ENCODE measurements at regions not wholly inside any gene's neighbourhood (a gene's known extent, or its start where the extent isn't known, plus 50 kb on each side); places are given as distances from the start of the nearest gene placed in this dataset.

DNA sequence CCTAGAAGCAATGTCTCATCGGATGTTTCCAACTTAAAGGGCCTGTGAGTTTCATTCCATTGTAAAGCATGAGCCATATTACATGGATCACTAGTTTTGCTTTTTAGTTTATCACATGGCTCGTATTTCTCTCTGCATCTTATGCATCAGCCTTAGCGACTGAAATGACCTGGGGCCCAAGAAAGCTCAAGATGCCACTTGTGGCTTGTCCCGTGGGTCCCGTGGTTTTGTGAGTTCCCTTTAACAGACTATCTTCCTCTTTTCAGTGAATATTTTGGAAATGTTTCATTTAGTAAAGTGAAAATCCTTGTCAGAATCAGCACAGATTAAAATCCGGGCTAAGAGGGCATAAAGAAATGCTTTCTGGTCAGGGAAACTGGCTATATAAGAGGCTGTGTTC, 86.2 kb upstream of the PPM1H start:
- no peak overlapping the region for H3K4me3 ChIP-seq (ENCODE audit: control extremely low read depth in 1 of 5, extremely low read depth in 1 of 5, insufficient read depth in 1 of 5, low read depth in 2 of 5, low read length in 4 of 5)
- H3K27ac Mint-ChIP-seq, result no peak overlapping the region
- DNase-seq, result no peak
- H4K20me1 ChIP-seq (ENCODE audit: control insufficient read depth, insufficient read depth, low read length, poor library complexity, severe bottlenecking), result no peaks in the 10 kb centered on the region
- 16% methylated on average over 4 of the region's 6 CpGs for WGBS (ENCODE audit: insufficient coverage)
- H3K36me3 ChIP-seq (replicated peaks in 1 of 2; ENCODE audit: control extremely low read depth in 1 of 2, control insufficient read depth in 1 of 2, extremely low read depth in 1 of 2, insufficient read depth in 2 of 2, low read length in 1 of 2), result no peaks in the 10 kb centered on the region
- no peaks in the 10 kb centered on the region for H3K4me1 ChIP-seq (ENCODE audit: control insufficient read depth in 2 of 2, insufficient read depth in 2 of 2, low read length in 2 of 2)
- H3K9me3 Mint-ChIP-seq (ENCODE audit: insufficient read depth), result no peaks in the 10 kb centered on the region
- POLR2A ChIA-PET, result no interaction called here
- intact Hi-C loops (cut with micrococcal nuclease), result no loop called here
- H3K4me2 ChIP-seq (replicated peaks; ENCODE audit: low read depth, low read length, poor library complexity, severe bottlenecking), result no peak overlapping the region
- H3K27me3 Mint-ChIP-seq, result no peaks in the 10 kb centered on the region
- peaks cover 0 to 3% (median 0%) of the 10 kb centered on the region in 4 experiments for H3K27me3 ChIP-seq (replicated peaks in 1 of 4; ENCODE audit: control extremely low read depth in 1 of 4, control insufficient read depth in 3 of 4, insufficient read depth in 4 of 4, low read length in 3 of 4)
- H3K79me2 ChIP-seq (ENCODE audit: control insufficient read depth, insufficient read depth, low read length), result no peaks in the 10 kb centered on the region
- no peak overlapping the region for H3K9ac ChIP-seq (ENCODE audit: low read length)
- H2AFZ ChIP-seq (ENCODE audit: insufficient read depth, low read depth, low read length, poor library complexity, severe bottlenecking), result no peak overlapping the region
- H3K4me1 Mint-ChIP-seq, result no peaks in the 10 kb centered on the region
- no peak overlapping the region for H3K27ac ChIP-seq (ENCODE audit: low read length in 2 of 2)
- no peak for ATAC-seq (ENCODE audit: low read depth)
- no peak for TF ChIP-seq CTCF (IDR thresholded peaks at IDR 0.05)
- no peak for TF ChIP-seq EZH2 (IDR thresholded peaks at IDR 0.05; ENCODE audit: borderline replicate concordance, insufficient read depth, low read depth, low read length, poor library complexity, severe bottlenecking)
- no peaks in the 10 kb centered on the region for H3K9me3 ChIP-seq (ENCODE audit: control extremely low read depth in 1 of 3, control insufficient read depth in 2 of 3, insufficient read depth in 1 of 3, low read length in 2 of 3)
- H3K4me3 Mint-ChIP-seq, result no peak overlapping the region
- CTCF ChIA-PET, result no interaction called here

DNA sequence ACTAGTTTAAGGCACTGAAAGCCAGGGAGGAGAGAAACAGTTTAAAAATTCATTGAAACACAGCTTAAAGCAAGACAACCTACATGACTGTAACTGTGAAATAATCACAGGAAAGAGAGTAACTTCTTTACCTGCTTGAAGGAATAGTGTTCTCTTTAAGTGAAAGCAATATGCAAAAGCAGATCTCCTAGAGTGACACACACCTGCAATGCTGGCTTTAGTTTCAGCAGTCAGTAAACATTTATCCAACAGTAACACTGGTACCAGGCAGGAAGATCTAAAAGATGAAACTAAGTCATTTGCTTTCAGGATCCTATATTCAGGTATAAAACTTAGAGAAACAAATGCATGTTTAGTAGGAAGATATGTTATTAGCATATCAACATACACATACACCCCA, 85.3 kb upstream of the PPM1H start:
- ChIA-PET CTCF (no interaction called here), POLR2A (no interaction called here)
- H3K4me2 ChIP-seq (replicated peaks; ENCODE audit: low read depth, low read length, poor library complexity, severe bottlenecking), result no peak overlapping the region
- no peak overlapping the region for H3K27ac ChIP-seq (ENCODE audit: low read length in 2 of 2)
- no peaks in the 10 kb centered on the region for H3K36me3 ChIP-seq (replicated peaks in 1 of 2; ENCODE audit: control extremely low read depth in 1 of 2, control insufficient read depth in 1 of 2, extremely low read depth in 1 of 2, insufficient read depth in 2 of 2, low read length in 1 of 2)
- no peaks in the 10 kb centered on the region for H4K20me1 ChIP-seq (ENCODE audit: control insufficient read depth, insufficient read depth, low read length, poor library complexity, severe bottlenecking)
- ATAC-seq (ENCODE audit: low read depth) (no peak), DNase-seq (no peak)
- peaks cover 0 to 3% (median 0%) of the 10 kb centered on the region in 4 experiments for H3K27me3 ChIP-seq (replicated peaks in 1 of 4; ENCODE audit: control extremely low read depth in 1 of 4, control insufficient read depth in 3 of 4, insufficient read depth in 4 of 4, low read length in 3 of 4)
- no peak overlapping the region for H3K27ac Mint-ChIP-seq
- intact Hi-C loops (cut with micrococcal nuclease), result no loop called here
- H3K4me3 ChIP-seq (ENCODE audit: control extremely low read depth in 1 of 5, extremely low read depth in 1 of 5, insufficient read depth in 1 of 5, low read depth in 2 of 5, low read length in 4 of 5), result no peak overlapping the region
- H3K79me2 ChIP-seq (ENCODE audit: control insufficient read depth, insufficient read depth, low read length), result no peaks in the 10 kb centered on the region
- no peaks in the 10 kb centered on the region for H3K27me3 Mint-ChIP-seq
- TF ChIP-seq CTCF (IDR thresholded peaks at IDR 0.05), result no peak
- no peak for TF ChIP-seq EZH2 (IDR thresholded peaks at IDR 0.05; ENCODE audit: borderline replicate concordance, insufficient read depth, low read depth, low read length, poor library complexity, severe bottlenecking)
- no peak overlapping the region for H3K4me3 Mint-ChIP-seq
- no peaks in the 10 kb centered on the region for H3K9me3 ChIP-seq (ENCODE audit: control extremely low read depth in 1 of 3, control insufficient read depth in 2 of 3, insufficient read depth in 1 of 3, low read length in 2 of 3)
- H2AFZ ChIP-seq (ENCODE audit: insufficient read depth, low read depth, low read length, poor library complexity, severe bottlenecking), result no peak overlapping the region
- H3K9ac ChIP-seq (ENCODE audit: low read length), result no peak overlapping the region
- H3K4me1 Mint-ChIP-seq, result no peaks in the 10 kb centered on the region
- no peaks in the 10 kb centered on the region for H3K9me3 Mint-ChIP-seq (ENCODE audit: insufficient read depth)
- no peaks in the 10 kb centered on the region for H3K4me1 ChIP-seq (ENCODE audit: control insufficient read depth in 2 of 2, insufficient read depth in 2 of 2, low read length in 2 of 2)
